Erythroblast (primary cell): ENCODE measurements at regions not wholly inside any gene's neighbourhood (a gene's known extent, or its start where the extent isn't known, plus 50 kb on each side); places are given as distances from the start of the nearest gene placed in this dataset.
"Not testable (repeated sequence)": the region's sequence is repeated elsewhere in the genome, so short reads cannot be mapped to it uniquely, and the experiment has no call there.

Experiments
- DNase-seq, 2 experiments: peaks; one replicate each; lab custom pipeline; 2025; lab: John Stamatoyannopoulos, UW
- GATA1 ChIP-seq: IDR thresholded peaks from 2 replicates; pipeline ENCODE4 v1.6.1; 2011; ENCODE audit warnings: low read depth, mild to moderate bottlenecking, control low read depth, low read length, moderate library complexity
- POLR2A ChIP-seq: IDR thresholded peaks from 2 replicates; pipeline ENCODE4 v1.6.1; 2011; ENCODE audit warnings: mild to moderate bottlenecking, low read length

DNA sequence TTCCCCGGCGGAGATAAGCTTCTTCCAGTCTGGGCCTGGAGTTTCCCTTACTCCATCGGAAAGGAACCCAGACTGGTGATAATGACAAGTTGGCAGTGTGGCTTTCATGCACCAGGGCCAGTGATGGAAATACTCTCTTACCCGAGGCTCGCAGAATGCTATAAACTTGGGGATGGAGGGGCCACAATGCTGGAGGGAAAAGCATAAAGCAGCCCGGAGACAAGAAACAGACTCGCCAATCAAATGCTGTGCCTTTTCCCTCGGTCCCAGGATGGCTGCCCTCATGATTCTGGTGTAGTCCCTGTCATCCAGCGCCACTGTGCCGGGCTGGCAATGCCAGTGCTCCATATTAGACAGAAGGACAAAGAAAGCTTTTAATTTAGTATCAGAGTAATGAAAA, 325.6 kb downstream of the THBS2 start:
- no peak for TF ChIP-seq GATA1
- TF ChIP-seq POLR2A = no peak

GRCh38 chr6:168927026-168927425, 326.6 kb downstream of the THBS2 start:
- no peak for DNase-seq
- TF ChIP-seq GATA1 (no peak), POLR2A (no peak)

More for the DNA sequence above, 325.6 kb downstream of the THBS2 start:
- no peak for DNase-seq

DNA sequence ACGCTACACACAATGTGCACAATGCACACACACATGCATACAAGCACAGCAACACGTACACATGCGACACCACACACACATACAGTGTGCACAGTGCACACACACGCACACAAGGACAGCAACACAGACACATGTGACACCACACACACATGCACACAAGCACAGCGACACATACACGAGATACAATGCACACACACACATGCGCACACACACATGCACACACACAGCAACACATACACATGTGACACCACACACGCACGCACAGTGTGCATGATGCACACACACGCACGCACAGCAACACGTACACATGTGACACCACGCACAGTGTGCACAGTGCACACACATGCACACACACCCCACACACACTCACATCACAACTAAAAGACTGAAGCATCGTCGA, 327.3 kb downstream of the THBS2 start:
- TF ChIP-seq GATA1 (no peak), POLR2A (no peak)
- no peak for DNase-seq

GRCh38 chr6:168925671-168926070, 328.0 kb downstream of the THBS2 start:
- TF ChIP-seq GATA1 (no peak), POLR2A (no peak)
- DNase-seq = no peak

- DNase-seq = no peak
- TF ChIP-seq GATA1 = no peak
- TF ChIP-seq POLR2A = no peak
Observed at GRCh38 chr6:168923171-168923570, 330.5 kb downstream of the THBS2 start.

- no peak for TF ChIP-seq POLR2A
- no peak for TF ChIP-seq GATA1
- DNase-seq = no peak
Observed at GRCh38 chr6:168922436-168922835, 331.2 kb downstream of the THBS2 start.

DNA sequence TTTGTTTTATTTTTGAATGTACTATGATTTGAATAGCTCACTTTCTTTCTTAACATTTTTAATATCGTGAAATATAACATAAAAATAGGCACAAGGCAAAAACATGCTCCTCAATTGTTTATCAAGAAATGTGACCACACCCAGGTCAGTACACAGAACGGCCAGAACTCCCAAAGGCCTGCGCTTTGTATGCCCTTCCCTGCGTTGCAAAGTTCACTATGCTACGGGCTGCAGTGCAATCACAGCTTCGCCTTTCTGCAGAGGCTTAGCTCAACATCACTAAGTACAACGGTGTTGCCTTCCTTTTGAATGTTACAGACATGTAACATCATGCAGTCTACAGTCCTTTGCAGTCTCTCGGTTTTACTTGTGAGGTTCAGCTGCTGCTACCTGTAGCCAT, 333.4 kb downstream of the THBS2 start:
- no peak for TF ChIP-seq GATA1
- TF ChIP-seq POLR2A = no peak
- DNase-seq = no peak

DNA sequence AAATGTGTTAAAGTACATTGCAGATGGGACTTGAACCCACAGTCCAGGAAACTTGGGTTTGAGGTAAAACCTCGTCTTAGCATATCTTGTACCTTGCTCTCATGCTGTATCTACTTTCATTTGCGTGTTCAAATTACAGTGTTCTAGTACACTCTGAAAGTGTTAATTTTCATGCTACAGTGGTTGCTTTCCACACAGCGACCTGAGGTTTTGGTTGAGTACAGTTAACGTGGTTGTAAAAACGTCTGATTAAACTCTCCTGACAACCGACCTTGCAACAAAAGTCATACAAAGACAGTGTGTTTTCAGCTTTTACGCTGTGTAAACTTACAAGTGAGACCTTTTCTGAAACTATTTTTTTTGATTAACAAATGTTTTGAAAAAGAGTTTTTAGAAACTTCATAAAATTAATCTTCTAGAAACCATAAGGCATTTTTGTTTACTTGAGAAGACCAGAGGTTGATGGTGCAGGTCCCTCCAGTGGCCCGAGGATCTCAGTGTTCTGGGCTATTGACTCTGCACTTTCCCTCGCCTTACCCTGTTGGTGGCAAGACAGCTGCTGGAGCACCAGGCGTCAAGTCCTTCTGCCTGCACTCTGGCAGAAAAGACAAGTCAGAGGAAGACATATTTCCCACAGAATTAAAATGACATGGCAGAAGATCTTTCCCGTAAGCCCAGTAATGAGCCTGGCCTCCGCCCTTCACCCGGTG, 334.0 kb downstream of the THBS2 start:
- no peak for DNase-seq

GRCh38 chr6:168916576-168917211, 337.0 kb downstream of the THBS2 start:
- no peak for DNase-seq
- TF ChIP-seq POLR2A (no peak), GATA1 (no peak)

More for the DNA sequence above, 334.0 kb downstream of the THBS2 start:
- no peak for TF ChIP-seq POLR2A
- TF ChIP-seq GATA1 = no peak

DNA sequence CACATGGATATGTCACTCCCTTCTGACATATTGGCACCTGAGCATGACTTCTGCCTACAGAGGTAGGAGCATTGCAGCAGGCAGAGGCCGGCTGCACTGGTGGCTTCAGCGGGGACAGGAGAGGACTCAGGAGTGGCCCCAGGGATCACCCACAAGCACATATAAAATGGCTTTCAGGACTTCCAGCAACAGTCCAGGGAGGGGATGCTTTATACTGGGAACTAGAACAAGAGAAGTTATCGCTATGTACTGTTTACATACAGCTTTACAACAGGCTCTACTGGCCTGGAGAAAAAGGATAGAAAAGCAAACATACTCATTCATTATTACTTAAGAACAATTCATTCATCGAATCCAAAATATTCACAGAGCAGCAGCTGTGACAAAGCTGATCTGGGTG, 337.8 kb downstream of the THBS2 start:
- DNase-seq = no peak
- TF ChIP-seq GATA1 (no peak), POLR2A (no peak)

DNA sequence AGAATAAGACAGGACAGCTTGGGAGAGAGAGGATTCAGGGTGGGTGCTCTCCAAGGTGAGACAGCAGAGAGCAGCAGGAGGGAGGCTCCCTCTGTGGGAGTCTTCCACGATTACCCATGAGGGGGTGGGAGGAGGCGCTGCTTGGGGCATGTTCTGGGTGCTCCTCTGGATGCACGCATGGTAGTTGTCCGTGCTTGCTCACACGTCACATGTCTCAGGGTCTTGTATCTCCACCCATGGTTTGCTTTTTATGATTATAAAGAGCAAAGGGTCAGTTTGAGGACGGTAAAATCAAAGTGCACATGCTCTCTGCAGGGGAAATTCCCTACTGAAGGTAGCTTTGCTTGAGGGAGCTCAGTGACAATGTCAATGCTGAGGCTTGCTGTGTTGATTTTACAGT, 338.4 kb downstream of the THBS2 start:
- DNase-seq = no peak
- TF ChIP-seq GATA1 (no peak), POLR2A (no peak)

GRCh38 chr6:168913866-168914469, 339.7 kb downstream of the THBS2 start:
- TF ChIP-seq POLR2A (no peak), GATA1 (no peak)
- no peak for DNase-seq

- not testable (repeated sequence) for DNase-seq
Observed at GRCh38 chr6:168913231-168913865, 340.3 kb downstream of the THBS2 start.

DNA sequence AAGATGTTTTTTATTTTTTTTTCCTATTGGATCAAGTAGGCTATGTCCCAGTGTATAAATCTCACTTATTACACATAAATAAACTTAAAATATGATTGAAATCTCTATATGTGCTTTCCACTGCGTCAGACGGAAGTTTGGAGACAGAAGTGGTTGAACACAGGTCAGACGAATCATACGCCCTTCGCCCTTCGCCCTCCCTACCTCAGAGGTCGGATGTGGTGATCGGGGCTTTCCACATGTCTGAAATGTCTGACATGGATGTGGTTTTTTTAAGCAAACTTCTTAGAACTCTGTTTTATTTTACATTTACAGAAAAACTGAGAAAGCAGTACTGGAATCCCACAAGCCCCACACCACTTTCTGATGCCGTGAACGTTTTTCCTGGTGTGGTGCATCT, 344.4 kb downstream of the THBS2 start:
- DNase-seq = no peak
- TF ChIP-seq GATA1 = no peak
- TF ChIP-seq POLR2A = no peak
